ENCODE measurements at regions not wholly inside any gene's neighbourhood (a gene's known extent, or its start where the extent isn't known, plus 50 kb on each side); places are given as distances from the start of the nearest gene placed in this dataset.

DNA sequence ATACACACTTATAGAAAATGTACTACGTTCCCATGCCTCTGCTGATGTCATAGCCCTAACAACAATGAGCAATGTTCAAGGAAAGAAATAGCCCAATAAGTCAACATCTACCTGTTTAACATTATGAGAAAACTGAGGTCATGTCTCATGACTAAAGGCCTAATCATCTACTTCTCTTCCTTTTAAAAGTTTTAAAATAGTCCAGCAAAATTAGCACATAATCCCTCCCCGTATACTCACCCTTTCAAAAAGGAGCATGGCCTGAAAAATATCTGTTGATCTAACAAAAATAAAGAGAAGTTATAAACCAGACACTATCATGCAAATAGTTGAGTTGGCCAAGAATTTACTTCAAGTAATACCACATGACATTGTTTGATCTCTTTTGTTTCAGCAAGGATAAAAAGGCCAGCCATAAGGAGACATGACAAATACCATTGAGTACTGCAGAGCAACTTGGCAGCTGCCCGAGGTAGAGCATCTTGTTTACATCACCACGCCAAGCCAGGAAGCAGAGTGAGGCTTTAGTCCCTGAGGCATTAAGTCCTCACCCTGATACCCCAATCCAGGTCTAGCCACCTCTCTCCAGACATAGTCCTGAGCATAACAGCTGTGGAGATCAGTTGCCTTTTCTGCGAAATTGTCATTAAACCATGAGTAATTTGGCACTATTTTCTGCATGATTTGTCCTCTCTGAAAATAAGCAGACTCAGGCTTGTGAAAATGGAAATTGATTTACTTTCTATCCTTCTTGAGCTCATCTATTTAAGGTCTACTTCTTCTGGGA lies 137.4 kb upstream of the ETAA1 start:
- no TSS peak for BruUV-seq (replicated peaks)
- ChIA-PET CTCF (no interaction called here), POLR2A (no interaction called here)
- Histone ChIP-seq H3K4me1 (ENCODE audit: control insufficient read depth, insufficient read depth, low read length) (no peaks in the 10 kb centered on the region), H3K27ac (ENCODE audit: low read length) (no peak overlapping the region), H3K4me3 (ENCODE audit: low read depth in 2 of 2, low read length in 2 of 2) (no peak overlapping the region), H3K9me3 (ENCODE audit: control insufficient read depth, insufficient read depth, low read depth, low read length) (no peaks in the 10 kb centered on the region), H3K27me3 (ENCODE audit: control insufficient read depth, insufficient read depth, low read length) (no peaks in the 10 kb centered on the region), H3K36me3 (ENCODE audit: control insufficient read depth, insufficient read depth, low read length) (no peaks in the 10 kb centered on the region)
- in situ Hi-C loops (cut with HindIII; ENCODE audit: low pct_unique_long_range_greater_than_20kb, low sequenced_read_pairs), result no loop called here
- ATAC-seq (no peak), DNase-seq (ENCODE audit: low read depth, low spot score) (peak; percentile 85)
- TF ChIP-seq POLR2AphosphoS5 (IDR thresholded peaks at IDR 0.05; ENCODE audit: low read depth, low read length), result no peak
- no peak for TF ChIP-seq TCF7L2 (IDR thresholded peaks at IDR 0.05; ENCODE audit: low read depth, low read length)
- TF ChIP-seq, protein P1, sequence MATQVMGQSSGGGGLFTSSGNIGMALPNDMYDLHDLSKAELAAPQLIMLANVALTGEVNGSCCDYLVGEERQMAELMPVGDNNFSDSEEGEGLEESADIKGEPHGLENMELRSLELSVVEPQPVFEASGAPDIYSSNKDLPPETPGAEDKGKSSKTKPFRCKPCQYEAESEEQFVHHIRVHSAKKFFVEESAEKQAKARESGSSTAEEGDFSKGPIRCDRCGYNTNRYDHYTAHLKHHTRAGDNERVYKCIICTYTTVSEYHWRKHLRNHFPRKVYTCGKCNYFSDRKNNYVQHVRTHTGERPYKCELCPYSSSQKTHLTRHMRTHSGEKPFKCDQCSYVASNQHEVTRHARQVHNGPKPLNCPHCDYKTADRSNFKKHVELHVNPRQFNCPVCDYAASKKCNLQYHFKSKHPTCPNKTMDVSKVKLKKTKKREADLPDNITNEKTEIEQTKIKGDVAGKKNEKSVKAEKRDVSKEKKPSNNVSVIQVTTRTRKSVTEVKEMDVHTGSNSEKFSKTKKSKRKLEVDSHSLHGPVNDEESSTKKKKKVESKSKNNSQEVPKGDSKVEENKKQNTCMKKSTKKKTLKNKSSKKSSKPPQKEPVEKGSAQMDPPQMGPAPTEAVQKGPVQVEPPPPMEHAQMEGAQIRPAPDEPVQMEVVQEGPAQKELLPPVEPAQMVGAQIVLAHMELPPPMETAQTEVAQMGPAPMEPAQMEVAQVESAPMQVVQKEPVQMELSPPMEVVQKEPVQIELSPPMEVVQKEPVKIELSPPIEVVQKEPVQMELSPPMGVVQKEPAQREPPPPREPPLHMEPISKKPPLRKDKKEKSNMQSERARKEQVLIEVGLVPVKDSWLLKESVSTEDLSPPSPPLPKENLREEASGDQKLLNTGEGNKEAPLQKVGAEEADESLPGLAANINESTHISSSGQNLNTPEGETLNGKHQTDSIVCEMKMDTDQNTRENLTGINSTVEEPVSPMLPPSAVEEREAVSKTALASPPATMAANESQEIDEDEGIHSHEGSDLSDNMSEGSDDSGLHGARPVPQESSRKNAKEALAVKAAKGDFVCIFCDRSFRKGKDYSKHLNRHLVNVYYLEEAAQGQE (IDR thresholded peaks at IDR 0.05; ENCODE audit: insufficient read depth in 1 of 2, low read depth in 2 of 2, low read length in 1 of 2), result no peak
- TF ChIP-seq, protein P2, sequence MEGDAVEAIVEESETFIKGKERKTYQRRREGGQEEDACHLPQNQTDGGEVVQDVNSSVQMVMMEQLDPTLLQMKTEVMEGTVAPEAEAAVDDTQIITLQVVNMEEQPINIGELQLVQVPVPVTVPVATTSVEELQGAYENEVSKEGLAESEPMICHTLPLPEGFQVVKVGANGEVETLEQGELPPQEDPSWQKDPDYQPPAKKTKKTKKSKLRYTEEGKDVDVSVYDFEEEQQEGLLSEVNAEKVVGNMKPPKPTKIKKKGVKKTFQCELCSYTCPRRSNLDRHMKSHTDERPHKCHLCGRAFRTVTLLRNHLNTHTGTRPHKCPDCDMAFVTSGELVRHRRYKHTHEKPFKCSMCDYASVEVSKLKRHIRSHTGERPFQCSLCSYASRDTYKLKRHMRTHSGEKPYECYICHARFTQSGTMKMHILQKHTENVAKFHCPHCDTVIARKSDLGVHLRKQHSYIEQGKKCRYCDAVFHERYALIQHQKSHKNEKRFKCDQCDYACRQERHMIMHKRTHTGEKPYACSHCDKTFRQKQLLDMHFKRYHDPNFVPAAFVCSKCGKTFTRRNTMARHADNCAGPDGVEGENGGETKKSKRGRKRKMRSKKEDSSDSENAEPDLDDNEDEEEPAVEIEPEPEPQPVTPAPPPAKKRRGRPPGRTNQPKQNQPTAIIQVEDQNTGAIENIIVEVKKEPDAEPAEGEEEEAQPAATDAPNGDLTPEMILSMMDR (IDR thresholded peaks at IDR 0.05), result no peak
- no peak for TF ChIP-seq SIN3A (IDR thresholded peaks at IDR 0.05; ENCODE audit: borderline replicate concordance, insufficient read depth, low read depth, low read length)
- intact Hi-C loops (cut with micrococcal nuclease; ENCODE audit: unreplicated experiment), result no loop called here

DNA sequence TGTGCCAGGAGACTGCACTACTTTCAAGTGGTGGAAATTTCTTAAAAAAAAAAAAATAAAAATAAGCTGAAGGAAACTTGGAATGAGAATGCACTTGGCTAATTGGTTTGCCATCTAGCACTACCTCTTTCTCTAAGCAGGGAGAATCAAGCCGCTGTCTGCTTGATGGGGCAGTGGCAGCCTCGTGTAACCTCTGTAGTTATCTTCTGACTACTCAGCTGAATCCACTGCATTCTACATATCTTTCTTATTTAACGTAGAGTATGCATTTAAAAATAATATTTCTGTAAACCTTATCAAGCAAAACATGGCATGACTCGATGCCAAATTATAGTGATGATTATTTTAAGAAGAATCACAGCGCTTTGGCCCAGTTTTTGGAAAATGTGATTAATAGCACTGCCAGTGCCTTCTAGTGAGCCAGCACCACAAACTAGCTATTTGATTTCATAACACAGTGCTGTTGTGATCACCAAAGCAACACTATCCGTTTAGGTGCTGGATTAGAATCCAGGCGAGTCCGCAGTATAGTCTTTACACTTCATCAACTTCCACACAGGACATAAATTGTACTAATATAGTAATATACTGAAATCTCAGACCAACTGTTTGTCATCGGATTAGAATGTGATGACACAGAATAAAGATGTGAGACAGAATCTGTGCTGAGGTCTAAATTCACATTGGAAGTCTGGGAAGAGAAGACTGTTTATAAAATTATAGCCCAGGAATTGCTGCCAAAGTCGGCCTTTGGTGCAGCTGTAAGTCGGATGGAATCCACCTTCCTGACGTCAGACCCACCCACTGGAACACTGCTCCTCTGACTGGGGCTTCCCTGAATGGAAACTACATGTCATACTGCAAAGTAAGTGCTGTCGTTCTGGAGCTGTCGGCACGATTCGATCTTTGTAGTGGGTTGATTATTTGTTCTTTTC lies 136.5 kb upstream of the ETAA1 start:
- ChIA-PET POLR2A (interaction anchor here (0.5 kb wide), 1 partner anchor 748 kb away, joined by 10 read pairs; no protein-coding TSS in a partner anchor), CTCF (no interaction called here)
- H3K4me3 ChIP-seq (ENCODE audit: low read depth in 2 of 2, low read length in 2 of 2), result no peak overlapping the region
- no TSS peak for BruUV-seq (replicated peaks)
- H3K4me1 ChIP-seq (ENCODE audit: control insufficient read depth, insufficient read depth, low read length), result no peaks in the 10 kb centered on the region
- no peaks in the 10 kb centered on the region for H3K36me3 ChIP-seq (ENCODE audit: control insufficient read depth, insufficient read depth, low read length)
- TF ChIP-seq, protein P2 (IDR thresholded peaks at IDR 0.05), result no peak
- TF ChIP-seq TCF7L2 (IDR thresholded peaks at IDR 0.05; ENCODE audit: low read depth, low read length), result no peak
- TF ChIP-seq, protein P1 (IDR thresholded peaks at IDR 0.05; ENCODE audit: insufficient read depth in 1 of 2, low read depth in 2 of 2, low read length in 1 of 2), result no peak
- TF ChIP-seq SIN3A (IDR thresholded peaks at IDR 0.05; ENCODE audit: borderline replicate concordance, insufficient read depth, low read depth, low read length), result no peak
- intact Hi-C loops (cut with micrococcal nuclease; ENCODE audit: unreplicated experiment) (no loop called here), in situ Hi-C loops (cut with HindIII; ENCODE audit: low pct_unique_long_range_greater_than_20kb, low sequenced_read_pairs) (no loop called here)
- no peaks in the 10 kb centered on the region for H3K9me3 ChIP-seq (ENCODE audit: control insufficient read depth, insufficient read depth, low read depth, low read length)
- no peaks in the 10 kb centered on the region for H3K27me3 ChIP-seq (ENCODE audit: control insufficient read depth, insufficient read depth, low read length)
- DNase-seq (ENCODE audit: low read depth, low spot score) (peak; percentile 89), ATAC-seq (no peak)
- no peak overlapping the region for H3K27ac ChIP-seq (ENCODE audit: low read length)
